GM23338 (cell line): ENCODE measurements at regions not wholly inside any gene's neighbourhood (a gene's known extent, or its start where the extent isn't known, plus 50 kb on each side); places are given as distances from the start of the nearest gene placed in this dataset.

ENCODE experiments used
- EZH2 ChIP-seq: fragments of 200-600 bp; sonication (generic); IDR thresholded peaks from one replicate; pipeline ENCODE4 v1.8.0; 2017; ENCODE audit warnings: antibody characterized with exemption, mild to moderate bottlenecking, low read depth; ENCODE audit not compliant: unreplicated experiment
- POLR2AphosphoS5 ChIP-seq: IDR thresholded peaks from 2 replicates; pipeline ENCODE4 v1.6.1; 2016; ENCODE audit warnings: antibody characterized with exemption, low read depth
- ZNF114 ChIP-seq: fragments of 250-450 bp; sonication (Bioruptor Pico); IDR thresholded peaks from 2 replicates; pipeline ENCODE4 v1.5.0; 2020; ENCODE audit warnings: mild to moderate bottlenecking, moderate library complexity
- TF ChIP-seq, protein P1 (sequence below): IDR thresholded peaks from 2 replicates; pipeline ENCODE4 v1.6.1; 2016; ENCODE audit warnings: antibody characterized with exemption

- TF ChIP-seq, protein P1, sequence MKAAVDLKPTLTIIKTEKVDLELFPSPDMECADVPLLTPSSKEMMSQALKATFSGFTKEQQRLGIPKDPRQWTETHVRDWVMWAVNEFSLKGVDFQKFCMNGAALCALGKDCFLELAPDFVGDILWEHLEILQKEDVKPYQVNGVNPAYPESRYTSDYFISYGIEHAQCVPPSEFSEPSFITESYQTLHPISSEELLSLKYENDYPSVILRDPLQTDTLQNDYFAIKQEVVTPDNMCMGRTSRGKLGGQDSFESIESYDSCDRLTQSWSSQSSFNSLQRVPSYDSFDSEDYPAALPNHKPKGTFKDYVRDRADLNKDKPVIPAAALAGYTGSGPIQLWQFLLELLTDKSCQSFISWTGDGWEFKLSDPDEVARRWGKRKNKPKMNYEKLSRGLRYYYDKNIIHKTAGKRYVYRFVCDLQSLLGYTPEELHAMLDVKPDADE = no peak
- TF ChIP-seq ZNF114 (CRISPR knock-in tag) (no peak), POLR2AphosphoS5 (no peak), EZH2 (no peak)
Observed at GRCh38 chr6:134809130-134809529, 140.8 kb downstream of the ALDH8A1 start.
